ENCODE measurements at regions not wholly inside any gene's neighbourhood (a gene's known extent, or its start where the extent isn't known, plus 50 kb on each side); places are given as distances from the start of the nearest gene placed in this dataset.
"Not testable (repeated sequence)": the region's sequence is repeated elsewhere in the genome, so short reads cannot be mapped to it uniquely, and the experiment has no call there.

DNA sequence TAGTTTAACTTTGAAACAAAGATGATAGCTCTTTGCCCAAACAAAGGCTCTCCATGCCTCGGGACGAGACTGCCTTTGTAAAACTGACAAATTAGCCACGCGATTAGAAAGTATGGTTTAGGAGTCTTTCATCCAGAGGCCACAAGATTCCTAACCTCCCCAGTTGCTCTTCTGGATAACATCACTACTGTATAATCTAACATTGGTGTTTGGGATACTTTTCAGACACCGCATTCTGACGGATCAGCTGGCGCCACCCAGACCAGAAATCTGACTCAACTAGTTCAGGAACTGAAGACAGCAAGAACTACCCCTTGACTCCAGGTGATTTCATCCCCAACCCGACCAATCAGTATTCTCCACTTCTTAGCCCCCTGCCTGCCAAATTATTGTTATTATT lies 98.1 kb upstream of the TEX13D start:
- no peak for DNase-seq

DNA sequence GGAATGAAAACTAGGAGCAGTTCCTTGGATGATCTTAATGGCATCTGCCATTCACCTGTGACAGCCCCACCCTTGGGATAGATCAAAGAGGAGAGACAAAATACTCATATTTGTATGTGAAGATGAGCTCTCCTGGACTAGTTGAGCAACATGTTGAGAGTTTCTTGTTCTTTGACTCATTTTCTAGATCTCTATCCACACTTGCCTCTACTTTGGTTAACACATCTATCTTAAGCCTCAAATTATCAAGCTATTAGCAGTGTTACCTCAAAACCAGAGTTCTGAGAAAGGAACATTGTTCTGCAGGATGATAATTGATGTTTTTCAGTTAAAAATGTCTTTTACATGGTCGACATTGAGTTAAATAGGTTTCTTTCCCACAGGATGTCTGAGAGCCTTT lies 94.2 kb upstream of the TEX13D start:
- no peak for DNase-seq

DNA sequence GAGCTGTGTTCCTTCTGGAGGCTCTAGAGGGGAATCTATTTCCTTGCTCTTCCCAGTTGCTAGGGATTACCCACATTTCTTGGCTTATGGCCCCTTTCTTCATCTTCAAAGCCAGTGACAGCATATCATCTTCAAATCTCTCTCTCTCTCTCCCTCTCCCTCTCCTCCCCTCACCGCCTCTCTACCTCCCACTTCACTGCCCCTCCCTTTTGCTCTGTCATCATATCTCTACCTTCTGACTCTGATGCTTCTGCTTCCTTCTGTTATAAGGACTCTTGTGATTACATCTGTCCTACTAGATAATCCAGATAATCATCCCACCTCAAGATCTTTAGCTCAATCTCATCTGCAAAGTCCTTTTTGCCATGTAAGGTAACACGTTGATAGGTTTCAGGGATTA lies 93.1 kb upstream of the TEX13D start:
- DNase-seq = no peak

DNA sequence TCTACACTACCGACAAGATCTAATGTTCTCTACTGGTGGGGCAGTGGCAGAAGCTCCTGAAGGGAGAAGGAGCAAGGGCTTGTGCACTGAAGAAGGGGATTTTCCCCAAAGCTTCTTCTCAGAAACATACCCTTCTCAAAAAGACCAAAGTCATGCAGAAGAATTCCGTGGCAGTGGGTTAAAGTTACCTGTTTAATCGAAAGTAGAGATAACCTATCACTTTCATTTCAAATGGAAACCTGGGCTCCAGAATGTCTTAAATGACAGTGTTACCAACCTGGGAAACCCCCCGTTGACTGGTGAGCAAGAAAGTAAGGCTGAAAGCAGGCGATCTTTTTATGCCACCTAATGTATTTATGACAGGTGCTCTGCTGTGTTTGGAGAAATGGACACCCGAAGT lies 92.5 kb upstream of the TEX13D start:
- DNase-seq = no peak

DNA sequence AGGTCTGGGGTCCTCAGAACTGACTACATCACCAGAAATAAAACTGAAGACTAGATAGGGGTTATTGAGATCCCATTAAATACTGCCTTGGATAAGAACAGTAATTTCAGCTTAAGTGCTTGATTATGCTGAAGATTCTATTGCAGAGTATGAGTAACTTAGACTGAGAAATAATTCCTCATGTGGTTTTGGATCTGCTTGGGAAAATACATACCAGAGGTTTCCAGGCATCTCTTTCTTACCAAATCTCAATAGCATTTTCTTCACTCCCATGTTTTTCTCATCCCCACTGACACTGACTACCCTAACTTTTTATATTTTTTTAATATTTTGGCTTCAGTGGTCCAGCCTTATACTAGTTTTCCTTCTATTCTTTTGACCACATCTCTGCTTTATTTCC lies 92.0 kb upstream of the TEX13D start:
- DNase-seq = no peak

DNA sequence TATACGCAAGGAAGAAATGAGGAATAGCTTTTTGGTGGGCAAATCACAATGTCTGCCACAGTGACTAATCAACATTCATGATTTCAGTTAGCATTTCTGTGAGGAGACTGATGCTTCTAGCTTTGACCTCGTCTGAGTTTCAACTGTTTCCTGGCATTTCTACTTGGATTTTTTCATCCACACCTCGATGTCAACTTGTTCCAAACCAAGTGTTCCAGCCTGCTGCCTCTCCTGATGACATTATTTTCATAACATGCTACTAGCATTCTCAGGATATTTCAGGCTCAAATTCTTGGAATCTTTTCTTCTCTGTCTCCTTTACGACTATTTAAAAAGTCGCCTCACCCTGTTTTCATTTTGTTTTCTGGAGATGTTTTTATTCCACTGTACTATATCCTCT lies 90.3 kb upstream of the TEX13D start:
- no peak for DNase-seq

DNA sequence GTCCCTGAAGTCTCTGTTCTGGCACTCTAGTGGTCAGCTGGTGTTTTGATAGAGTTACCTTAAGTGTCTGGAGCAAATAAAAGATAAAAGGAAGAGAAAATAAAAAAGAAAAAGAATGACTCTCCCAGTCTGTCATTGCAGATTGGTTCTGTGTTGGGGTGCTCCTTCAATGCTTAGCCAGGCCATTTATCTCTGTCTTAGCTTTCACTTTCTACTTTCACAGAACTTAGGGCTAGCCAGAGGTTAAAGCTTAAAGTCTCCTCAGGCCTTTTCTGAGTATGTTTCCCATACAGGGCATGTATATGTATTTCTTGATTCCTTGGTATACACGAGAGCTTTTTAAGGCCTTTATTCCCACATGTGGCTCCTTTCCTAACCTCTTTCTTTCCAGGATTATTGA lies 83.1 kb upstream of the TEX13D start:
- DNase-seq = no peak

DNA sequence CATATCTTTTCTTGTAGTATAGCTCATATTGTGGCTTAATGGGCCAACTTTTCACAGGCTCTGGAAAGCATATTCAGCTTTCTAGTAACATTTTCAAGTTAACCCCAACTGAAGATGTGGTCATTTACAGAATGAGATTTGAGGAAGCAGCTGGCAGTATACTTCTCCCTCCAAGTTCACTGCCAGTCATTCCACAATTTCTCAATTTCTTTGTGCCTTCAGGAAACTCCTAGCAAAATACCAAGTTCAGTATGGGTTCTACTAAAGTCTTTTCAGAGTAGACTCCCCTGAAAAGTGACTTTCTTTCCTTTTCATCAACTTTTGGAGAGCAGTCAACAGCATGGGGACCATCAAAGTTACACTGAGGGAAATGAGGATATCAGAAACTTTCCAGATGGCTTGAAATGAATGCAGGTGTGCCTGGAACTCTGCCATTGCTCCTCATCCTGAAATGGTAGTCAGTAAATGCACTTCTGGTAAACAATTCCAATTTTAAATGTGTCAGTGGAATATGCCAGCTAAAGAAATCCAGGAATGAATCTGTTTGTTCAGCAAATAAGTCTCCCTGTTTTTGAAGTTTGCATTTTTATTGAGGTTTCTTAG lies 81.5 kb upstream of the TEX13D start:
- DNase-seq = no peak

DNA sequence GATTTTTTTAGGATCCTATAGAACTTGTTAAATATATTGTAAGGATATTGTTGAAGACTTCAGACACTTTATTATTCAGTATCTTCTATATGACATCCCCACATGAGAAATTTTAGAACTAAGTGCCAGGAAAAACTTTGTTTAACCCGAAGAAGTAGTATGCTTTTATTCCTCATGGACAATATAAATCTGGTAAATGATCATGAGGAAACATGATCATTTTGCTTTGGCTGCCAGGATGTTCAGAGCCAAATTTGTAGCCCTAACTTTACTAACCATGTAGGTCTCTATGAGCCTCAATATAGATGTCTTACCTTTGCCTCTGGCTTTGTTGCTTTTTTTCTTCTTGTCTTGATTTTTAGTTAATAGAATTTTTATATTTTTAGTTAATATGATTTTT lies 77.8 kb upstream of the TEX13D start:
- DNase-seq = no peak

DNA sequence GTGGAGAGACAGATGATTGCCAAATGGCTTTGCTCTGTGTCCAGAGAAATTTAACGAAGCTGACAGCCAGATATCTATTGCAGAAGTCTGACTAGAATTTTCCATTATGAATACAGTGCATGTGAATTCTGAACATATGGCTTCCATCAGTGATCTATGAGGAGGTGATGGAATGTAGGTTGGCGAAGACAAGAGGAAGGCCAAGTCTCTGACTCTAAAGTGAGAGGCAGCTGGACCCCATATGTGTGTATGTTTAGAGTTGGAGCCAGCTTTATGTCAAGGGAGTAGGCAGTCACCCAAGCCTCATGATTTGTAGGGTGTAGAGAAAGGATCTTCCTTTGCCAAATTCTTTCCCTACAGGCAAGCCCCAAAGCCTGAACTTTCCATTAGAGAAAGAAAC lies 76.2 kb upstream of the TEX13D start:
- DNase-seq = peak in 2 of 58 donors; percentile 1

DNA sequence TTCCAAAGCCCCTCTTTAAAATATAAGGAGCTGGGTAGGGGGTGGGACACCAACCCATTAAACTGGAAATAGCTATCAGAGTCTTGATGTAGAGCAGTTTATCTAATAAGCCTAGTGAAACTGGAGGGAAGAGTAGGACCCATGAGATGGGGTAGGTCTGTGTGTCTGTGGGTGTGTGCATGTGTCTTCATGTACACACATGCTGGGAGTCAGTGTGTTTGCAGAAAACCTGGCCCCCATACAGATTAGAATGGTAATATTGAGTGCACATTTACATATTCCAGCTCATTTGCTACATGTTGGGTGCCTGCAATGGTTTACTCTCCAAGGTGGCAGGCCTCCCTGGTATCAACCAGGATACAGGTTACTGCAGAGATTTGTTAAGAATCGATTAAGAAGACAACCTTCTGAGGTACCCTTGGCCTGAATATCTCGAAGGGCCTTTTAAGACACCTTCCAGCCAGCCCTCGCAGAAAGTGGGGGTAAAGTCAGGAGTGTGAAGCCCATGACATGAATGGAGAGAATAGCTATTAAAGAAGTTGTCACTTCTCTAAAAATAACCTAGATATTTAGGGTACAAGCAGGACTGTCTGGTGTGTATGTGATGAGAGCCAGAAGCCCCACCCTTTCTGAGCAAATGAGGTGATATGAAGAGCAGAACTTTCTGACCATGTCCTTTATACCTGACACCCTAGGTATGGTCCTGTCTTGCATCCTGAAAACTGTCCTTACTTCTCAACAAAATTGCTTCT lies 75.7 kb upstream of the TEX13D start:
- no peak for DNase-seq

DNA sequence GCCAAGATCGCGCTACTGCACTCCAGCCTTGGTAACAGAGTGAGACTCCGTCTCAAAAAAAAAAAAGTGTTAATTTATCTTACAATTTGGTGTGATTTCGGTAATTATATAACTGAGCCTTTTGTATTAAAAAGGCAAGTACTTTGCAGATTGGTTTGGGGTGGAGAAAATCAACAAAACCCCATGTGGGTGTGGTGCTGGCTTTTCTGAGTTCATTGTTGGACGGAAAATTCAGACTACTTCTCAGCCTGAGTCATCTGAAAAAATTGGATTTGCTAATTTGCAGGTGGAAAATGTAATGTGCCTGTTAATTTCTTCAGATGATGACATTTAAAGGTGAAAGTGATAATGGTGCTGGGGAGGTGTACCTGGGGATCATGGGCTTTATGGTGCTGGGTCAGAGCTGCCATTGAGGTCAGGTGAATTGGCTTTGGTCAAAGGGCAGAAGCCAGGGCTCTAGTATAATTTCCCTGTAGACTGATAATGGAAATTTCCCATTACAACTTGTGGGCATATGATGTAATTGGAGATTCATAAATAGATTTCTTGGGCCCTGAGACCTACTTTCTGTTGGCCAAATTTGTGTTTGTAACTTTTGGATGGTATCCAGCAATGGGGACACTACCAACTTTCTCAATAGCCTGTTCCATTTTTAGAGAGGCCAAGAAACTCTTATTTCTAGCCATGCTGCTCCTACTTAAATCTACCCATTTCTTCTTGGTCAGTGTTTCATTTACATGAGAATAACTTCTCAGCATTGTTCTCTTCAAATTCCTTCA lies 74.3 kb upstream of the TEX13D start:
- no peak for DNase-seq

DNA sequence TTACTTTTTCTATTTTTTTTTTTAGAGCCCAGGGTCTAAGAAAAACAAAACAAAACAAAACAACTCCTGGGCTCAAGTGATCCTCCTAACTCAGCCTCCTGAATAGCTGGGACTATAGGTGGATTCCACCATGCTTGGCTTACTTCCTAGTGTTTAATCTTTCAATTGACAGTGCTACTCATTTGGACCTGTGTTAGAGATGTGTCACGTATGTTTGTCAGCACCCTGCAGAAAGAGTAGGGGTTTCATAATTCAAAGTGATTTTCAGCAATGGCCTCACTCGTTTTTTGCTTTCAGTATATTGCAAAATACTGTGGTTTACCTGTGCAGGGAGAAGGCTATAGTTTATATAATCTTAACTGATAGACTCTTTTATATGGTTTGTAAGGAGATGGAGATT lies 71.6 kb upstream of the TEX13D start:
- no peak for DNase-seq

DNA sequence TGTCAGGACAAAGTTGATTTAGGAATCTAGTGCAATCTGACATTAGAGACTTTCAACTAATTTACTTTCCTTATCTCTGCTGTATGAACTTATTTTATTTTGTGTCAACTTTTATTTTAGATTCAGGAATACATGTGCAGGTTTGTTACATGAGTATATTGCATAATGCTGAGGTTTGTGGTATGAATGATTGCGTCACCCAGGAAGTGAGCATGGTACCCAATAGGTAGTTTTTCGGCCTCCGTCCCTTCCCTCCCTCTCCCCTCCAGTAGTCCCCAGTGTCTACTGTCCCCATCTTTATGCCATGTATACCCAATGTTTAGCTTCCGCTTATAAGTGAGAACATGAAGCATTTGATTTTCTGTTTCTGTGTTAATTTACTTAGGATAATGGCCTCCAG lies 68.7 kb upstream of the TEX13D start:
- DNase-seq = no peak

DNA sequence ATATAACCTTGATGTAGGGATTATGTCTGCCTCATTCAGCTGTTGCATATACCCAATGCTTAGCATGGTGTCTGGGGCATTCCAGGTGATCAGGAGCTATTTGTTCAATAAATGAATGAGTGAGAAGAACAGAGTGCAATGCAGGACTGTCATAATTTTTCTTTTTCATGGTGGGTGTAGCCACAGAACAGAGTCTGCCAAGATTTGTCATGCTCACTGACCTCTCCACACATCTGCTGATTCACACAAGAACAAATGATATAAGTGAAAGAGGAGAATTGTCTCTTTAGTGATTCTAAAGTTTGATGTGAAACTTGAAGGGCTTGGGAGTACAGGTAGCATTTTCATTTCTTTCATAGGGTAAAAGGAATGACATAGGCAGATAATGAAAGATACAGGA lies 64.4 kb upstream of the TEX13D start:
- DNase-seq = no peak

DNA sequence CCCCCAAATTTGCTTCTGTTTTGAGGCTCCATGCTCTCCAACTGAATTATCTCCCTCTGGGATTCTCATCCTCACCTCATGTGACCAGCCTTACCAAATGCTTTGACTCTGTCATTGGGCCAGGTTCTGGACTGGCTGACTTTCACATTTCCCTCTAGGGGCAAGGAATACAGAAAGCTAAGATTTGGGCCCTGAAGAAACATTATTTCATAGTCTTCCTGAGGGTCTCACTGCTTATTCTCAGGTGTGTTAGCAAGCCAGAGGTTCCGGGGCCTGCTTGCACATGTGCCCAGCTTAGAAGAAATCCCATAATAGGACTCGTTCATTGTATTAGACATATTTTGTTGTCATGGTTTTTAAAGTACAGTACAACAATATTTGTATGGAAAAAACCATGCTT lies 62.6 kb upstream of the TEX13D start:
- no peak for DNase-seq

DNA sequence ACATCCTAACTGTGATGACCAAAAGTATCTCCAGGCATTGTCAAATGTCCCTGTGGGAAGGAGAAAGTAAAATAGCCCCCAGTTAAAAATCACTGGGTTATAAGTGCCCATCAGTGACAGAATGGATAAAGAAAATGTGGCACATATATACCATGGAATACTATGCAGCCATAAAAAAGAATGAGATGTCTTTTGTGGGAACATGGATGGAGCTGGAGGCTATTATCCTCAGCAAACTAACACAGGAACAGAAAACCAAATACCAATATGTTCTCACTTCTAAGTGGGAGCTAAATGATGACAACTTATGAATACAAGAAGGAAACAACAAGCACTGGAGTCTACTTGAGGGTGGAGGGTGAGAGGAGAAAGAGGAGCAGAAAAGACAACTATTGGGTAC lies 60.9 kb upstream of the TEX13D start:
- not testable (repeated sequence) for DNase-seq

DNA sequence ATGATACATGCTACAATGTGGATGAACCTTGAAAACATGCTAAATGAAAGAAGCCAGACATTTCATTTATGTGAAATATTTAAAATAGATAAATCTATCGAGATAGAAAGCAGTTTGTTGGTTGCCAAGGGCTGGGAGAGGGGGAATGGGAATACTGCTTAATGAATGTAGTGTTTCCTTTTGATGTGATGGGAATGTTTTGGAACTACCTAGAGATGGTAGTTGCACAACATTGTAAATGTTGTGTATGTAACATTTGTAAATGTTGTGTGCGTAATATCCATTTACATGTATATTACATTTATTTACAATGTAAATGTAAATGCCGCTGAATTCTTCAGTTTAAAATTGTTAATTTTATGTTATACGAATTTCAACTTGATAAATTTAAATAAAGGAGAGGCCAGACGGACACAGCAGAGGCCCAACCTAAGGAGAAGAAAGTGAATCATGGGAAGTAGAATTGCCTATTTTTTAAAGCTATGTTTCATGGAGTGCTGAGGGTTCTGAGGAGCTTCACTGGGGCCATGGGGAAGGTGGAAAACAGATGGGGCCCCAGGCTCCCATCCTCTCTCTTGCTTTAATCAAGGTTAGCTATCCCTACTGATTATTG lies 60.0 kb upstream of the TEX13D start:
- DNase-seq = no peak

DNA sequence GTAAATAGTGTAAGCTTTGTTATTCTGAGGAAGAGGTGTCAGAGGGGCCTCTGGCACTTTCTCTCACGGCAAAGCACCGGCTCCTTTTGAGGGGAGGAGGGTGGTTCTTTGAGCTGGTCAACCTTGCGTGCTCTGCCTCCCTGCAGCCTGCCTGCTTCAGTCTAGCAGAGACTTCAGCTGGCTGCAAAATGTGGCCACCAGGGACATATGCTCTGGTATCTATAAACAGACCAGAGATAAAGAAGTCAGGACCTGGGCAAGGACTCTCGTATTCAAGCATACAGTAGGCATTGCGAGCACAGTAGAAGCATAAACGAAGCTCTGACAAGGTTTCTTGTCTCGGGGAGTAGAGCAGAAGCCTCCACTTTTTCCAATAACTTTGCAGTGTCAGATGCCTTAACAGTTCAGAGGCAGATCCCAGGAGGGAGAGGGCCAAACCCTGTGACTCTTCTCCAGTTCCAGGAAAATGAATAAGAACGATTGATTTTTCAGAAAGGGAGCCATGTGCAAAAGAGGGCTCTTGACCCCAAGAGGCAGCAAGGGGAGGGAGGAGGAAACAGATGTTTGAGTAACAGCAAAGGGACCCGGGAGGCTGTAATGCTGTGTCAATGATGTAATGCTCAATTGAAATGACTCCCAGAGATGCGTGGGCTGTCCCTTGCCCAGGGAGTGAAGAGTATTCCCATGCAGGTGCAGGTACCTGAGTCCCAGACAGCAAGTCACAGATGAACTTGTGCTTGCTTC lies 57.9 kb upstream of the TEX13D start:
- peak in 1 of 58 donors; percentile 0 for DNase-seq

DNA sequence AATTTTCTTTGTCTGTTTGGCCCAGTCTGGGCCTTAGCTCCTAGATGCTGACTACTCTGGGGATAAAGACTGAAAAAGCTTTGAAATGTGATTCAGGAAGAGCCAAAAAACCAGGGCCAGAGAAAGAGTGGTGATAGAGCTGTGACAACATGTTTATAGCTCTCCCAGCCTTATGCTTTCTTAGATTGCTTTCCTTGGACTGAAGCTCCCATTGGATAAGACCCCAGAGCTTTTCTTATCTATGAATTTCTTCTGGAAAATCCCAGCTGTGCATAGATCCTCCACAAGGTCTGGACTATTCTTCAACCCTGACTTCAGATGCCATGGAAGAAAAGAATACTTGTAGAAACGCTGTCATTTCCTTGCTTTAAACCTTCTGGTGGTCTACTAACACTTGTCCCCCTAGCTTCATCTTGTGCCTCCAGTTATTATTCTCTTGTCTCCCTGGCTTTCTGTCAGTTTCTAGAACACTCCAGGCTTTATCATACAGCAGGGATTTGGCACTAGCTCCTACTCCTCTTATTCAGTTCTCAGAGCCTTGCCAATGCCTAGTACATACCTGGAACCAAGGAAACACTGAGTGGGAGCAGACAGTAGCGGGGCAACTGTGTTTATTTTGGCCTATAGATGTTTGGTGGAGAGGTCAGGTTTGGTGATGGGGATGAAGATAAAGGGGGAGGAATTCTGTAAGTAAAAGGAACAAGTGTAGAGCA lies 57.1 kb upstream of the TEX13D start:
- no peak for DNase-seq
